ENCODE measurements at regions not wholly inside any gene's neighbourhood (a gene's known extent, or its start where the extent isn't known, plus 50 kb on each side); places are given as distances from the start of the nearest gene placed in this dataset.

GRCh38 chr17:14910916-14911315, 354.2 kb downstream of the PMP22 start:
- Mint-ChIP-seq H3K27me3 (ENCODE audit: low read depth) (no peaks in the 10 kb centered on the region), H3K4me1 (no peaks in the 10 kb centered on the region), H3K27ac (no peak overlapping the region), H3K36me3 (peaks cover 4% of the 10 kb centered on the region; the same call in 1 of the 2 replicates), H3K9me3 (peaks cover 16% of the 10 kb centered on the region), H3K4me3 (no peak overlapping the region)
- ChIA-PET CTCF (no interaction called here), POLR2A (no interaction called here)
- TF ChIP-seq FOXK1 (CRISPR knock-in tag; IDR thresholded peaks at IDR 0.05): no peak
- no peak for DNase-seq (ENCODE audit: low spot score)
- ATAC-seq: no peak

DNA sequence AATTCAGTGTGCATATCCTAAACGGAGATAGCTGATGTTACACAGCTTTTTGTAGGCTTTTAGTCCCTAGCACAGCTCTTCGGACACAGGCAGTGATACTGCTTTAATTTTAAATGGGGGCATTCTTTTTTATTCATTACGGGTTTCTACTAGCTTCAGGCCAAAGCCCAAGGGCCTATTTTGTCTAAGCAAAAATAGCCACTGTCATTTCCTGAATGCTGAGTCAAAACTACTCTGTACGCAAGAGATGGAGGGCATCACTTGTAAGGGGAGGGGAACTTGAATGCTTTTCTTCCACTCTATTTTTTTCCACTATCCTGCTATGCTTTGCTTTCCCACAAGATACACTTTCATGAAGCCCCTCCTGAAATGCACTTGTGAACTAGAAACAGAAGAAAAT, 360.7 kb downstream of the PMP22 start:
- H3K36me3 Mint-ChIP-seq: no peaks in the 10 kb centered on the region
- peaks cover 2% of the 10 kb centered on the region; the same call in 1 of the 2 replicates for H3K9me3 Mint-ChIP-seq
- no peak overlapping the region for H3K27ac Mint-ChIP-seq
- TF ChIP-seq, protein P1, sequence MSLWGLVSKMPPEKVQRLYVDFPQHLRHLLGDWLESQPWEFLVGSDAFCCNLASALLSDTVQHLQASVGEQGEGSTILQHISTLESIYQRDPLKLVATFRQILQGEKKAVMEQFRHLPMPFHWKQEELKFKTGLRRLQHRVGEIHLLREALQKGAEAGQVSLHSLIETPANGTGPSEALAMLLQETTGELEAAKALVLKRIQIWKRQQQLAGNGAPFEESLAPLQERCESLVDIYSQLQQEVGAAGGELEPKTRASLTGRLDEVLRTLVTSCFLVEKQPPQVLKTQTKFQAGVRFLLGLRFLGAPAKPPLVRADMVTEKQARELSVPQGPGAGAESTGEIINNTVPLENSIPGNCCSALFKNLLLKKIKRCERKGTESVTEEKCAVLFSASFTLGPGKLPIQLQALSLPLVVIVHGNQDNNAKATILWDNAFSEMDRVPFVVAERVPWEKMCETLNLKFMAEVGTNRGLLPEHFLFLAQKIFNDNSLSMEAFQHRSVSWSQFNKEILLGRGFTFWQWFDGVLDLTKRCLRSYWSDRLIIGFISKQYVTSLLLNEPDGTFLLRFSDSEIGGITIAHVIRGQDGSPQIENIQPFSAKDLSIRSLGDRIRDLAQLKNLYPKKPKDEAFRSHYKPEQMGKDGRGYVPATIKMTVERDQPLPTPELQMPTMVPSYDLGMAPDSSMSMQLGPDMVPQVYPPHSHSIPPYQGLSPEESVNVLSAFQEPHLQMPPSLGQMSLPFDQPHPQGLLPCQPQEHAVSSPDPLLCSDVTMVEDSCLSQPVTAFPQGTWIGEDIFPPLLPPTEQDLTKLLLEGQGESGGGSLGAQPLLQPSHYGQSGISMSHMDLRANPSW (CRISPR knock-in tag; conservative IDR thresholded peaks at IDR 0.05; ENCODE audit: low read depth): no peak
- TF ChIP-seq, protein P2, sequence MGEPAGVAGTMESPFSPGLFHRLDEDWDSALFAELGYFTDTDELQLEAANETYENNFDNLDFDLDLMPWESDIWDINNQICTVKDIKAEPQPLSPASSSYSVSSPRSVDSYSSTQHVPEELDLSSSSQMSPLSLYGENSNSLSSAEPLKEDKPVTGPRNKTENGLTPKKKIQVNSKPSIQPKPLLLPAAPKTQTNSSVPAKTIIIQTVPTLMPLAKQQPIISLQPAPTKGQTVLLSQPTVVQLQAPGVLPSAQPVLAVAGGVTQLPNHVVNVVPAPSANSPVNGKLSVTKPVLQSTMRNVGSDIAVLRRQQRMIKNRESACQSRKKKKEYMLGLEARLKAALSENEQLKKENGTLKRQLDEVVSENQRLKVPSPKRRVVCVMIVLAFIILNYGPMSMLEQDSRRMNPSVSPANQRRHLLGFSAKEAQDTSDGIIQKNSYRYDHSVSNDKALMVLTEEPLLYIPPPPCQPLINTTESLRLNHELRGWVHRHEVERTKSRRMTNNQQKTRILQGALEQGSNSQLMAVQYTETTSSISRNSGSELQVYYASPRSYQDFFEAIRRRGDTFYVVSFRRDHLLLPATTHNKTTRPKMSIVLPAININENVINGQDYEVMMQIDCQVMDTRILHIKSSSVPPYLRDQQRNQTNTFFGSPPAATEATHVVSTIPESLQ (CRISPR knock-in tag; IDR thresholded peaks at IDR 0.05): no peak
- TF ChIP-seq FOXJ3 (CRISPR knock-in tag; IDR thresholded peaks at IDR 0.05; ENCODE audit: borderline replicate concordance) (no peak), ZBTB21 (CRISPR knock-in tag; IDR thresholded peaks at IDR 0.05; ENCODE audit: borderline replicate concordance) (no peak)
- H3K4me1 Mint-ChIP-seq: peaks cover 4% of the 10 kb centered on the region; the same call in 1 of the 2 replicates
- CTCF ChIA-PET: no interaction called here
- H3K27me3 Mint-ChIP-seq (ENCODE audit: low read depth): no peaks in the 10 kb centered on the region
- POLR2A ChIA-PET: no interaction called here
- ATAC-seq: no peak
- H3K4me3 Mint-ChIP-seq: no peak overlapping the region
- no peak for DNase-seq (ENCODE audit: low spot score)

GRCh38 chr17:14903854-14904253, 361.3 kb downstream of the PMP22 start:
- Mint-ChIP-seq H3K4me1 (peaks cover 4% of the 10 kb centered on the region; the same call in 1 of the 2 replicates), H3K9me3 (peaks cover 3% of the 10 kb centered on the region; the same call in 1 of the 2 replicates), H3K27ac (no peak overlapping the region), H3K36me3 (no peaks in the 10 kb centered on the region), H3K27me3 (ENCODE audit: low read depth) (no peaks in the 10 kb centered on the region), H3K4me3 (no peak overlapping the region)
- ATAC-seq: no peak
- DNase-seq (ENCODE audit: low spot score): no peak
- ChIA-PET CTCF (no interaction called here), POLR2A (no interaction called here)
- TF ChIP-seq ZNF232 (CRISPR knock-in tag; IDR thresholded peaks at IDR 0.05) (no peak), NR2C2 (CRISPR knock-in tag; IDR thresholded peaks at IDR 0.05) (no peak), ZNF512 (CRISPR knock-in tag; IDR thresholded peaks at IDR 0.05; ENCODE audit: borderline replicate concordance) (no peak), FOXK1 (CRISPR knock-in tag; IDR thresholded peaks at IDR 0.05) (no peak), USF1 (CRISPR knock-in tag; IDR thresholded peaks at IDR 0.05) (no peak), ATF1 (CRISPR knock-in tag; IDR thresholded peaks at IDR 0.05) (no peak), JAZF1 (CRISPR knock-in tag; IDR thresholded peaks at IDR 0.05) (no peak), ZNF317 (CRISPR knock-in tag; IDR thresholded peaks at IDR 0.05; ENCODE audit: borderline replicate concordance, low read depth) (no peak), TEAD4 (CRISPR knock-in tag; IDR thresholded peaks at IDR 0.05) (no peak), ZNF532 (CRISPR knock-in tag; IDR thresholded peaks at IDR 0.05; ENCODE audit: borderline replicate concordance) (no peak), MLX (CRISPR knock-in tag; IDR thresholded peaks at IDR 0.05) (no peak), RELA (CRISPR knock-in tag; IDR thresholded peaks at IDR 0.05; ENCODE audit: borderline replicate concordance) (no peak)
- TF ChIP-seq, protein P3, sequence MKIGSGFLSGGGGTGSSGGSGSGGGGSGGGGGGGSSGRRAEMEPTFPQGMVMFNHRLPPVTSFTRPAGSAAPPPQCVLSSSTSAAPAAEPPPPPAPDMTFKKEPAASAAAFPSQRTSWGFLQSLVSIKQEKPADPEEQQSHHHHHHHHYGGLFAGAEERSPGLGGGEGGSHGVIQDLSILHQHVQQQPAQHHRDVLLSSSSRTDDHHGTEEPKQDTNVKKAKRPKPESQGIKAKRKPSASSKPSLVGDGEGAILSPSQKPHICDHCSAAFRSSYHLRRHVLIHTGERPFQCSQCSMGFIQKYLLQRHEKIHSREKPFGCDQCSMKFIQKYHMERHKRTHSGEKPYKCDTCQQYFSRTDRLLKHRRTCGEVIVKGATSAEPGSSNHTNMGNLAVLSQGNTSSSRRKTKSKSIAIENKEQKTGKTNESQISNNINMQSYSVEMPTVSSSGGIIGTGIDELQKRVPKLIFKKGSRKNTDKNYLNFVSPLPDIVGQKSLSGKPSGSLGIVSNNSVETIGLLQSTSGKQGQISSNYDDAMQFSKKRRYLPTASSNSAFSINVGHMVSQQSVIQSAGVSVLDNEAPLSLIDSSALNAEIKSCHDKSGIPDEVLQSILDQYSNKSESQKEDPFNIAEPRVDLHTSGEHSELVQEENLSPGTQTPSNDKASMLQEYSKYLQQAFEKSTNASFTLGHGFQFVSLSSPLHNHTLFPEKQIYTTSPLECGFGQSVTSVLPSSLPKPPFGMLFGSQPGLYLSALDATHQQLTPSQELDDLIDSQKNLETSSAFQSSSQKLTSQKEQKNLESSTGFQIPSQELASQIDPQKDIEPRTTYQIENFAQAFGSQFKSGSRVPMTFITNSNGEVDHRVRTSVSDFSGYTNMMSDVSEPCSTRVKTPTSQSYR (CRISPR knock-in tag; IDR thresholded peaks at IDR 0.05): no peak

Measured in WTC11 (cell line).